Ovary (tissue), 7 donors: ENCODE measurements at regions not wholly inside any gene's neighbourhood (a gene's known extent, or its start where the extent isn't known, plus 50 kb on each side); places are given as distances from the start of the nearest gene placed in this dataset.
"Not testable (repeated sequence)": the region's sequence is repeated elsewhere in the genome, so short reads cannot be mapped to it uniquely, and the experiment has no call there.

Source experiments
- DNase-seq, 5 donors: peaks; one replicate each; pipeline ENCODE4 v3.0.0-alpha.2; 2019 to 2020
- H3K27ac ChIP-seq, 2 donors: fragments of 200-600 bp; one replicate each; pipeline versions ENCODE4 v1.5.1 to v1.8.0; 2019 to 2022
- H3K27me3 ChIP-seq: fragments of 200-600 bp; one replicate; pipeline ENCODE4 v1.8.0; 2022
- H3K36me3 ChIP-seq: fragments of 200-600 bp; sonication (generic); one replicate; pipeline ENCODE4 v1.5.1; 2019
- H3K4me1 ChIP-seq: one replicate; pipeline ENCODE4 v1.8.1; 2013; ENCODE audit warnings: mild to moderate bottlenecking, moderate library complexity; ENCODE audit not compliant: insufficient read depth
- H3K4me3 ChIP-seq: fragments of 200-600 bp; sonication (generic); one replicate; pipeline ENCODE4 v1.5.1; 2017
- H3K9me3 ChIP-seq, 2 donors: fragments of 200-600 bp in 1 of 2; sonication (generic) in 1 of 2; one replicate each; pipeline versions ENCODE4 v1.5.1 to v1.8.1; 2013 to 2019; ENCODE audit warnings: mild to moderate bottlenecking in 1 of 2, moderate library complexity in 1 of 2
- CTCF ChIP-seq, 3 donors: fragments of 450-650 bp in 2 of 3; fragments of 200-600 bp in 1 of 3; IDR thresholded peaks; one replicate each; pipeline versions ENCODE4 v1.5.1 to v1.8.0; 2016 to 2022; ENCODE audit warnings: antibody characterized with exemption in 3 of 3, mild to moderate bottlenecking in 1 of 3
- EP300 ChIP-seq: sonication (generic); formaldehyde crosslinking; IDR thresholded peaks from one replicate; pipeline ENCODE4 v1.6.1; 2017; ENCODE audit warnings: antibody characterized with exemption
- POLR2A ChIP-seq: fragments of 450-650 bp; IDR thresholded peaks from one replicate; pipeline ENCODE4 v1.6.1; 2017; ENCODE audit warnings: antibody characterized with exemption, mild to moderate bottlenecking, moderate library complexity
- WGBS, 3 donors: extraction: QIAGEN DNeasy Blood & Tissue Kit in 1 of 3; methylation state at CpG; one replicate each; pipeline versions ENCODE4 v1.1.5 to v1.1.7; 2013 to 2017; 5-methylcytosine and 5-hydroxymethylcytosine counted together
- intact Hi-C, 4 donors: fragments of 100-400 bp; cut with DNase I; formaldehyde crosslinking; loops; one replicate each; pipeline versions ENCODE4 v1.11.0 to v1.15.1; 2022 to 2023
- donor health status: DM: no; HTN: no; CAD: no; lungs with moderate emphysema.
- donor health status: DM: no; HTN: no; CAD: no.
- donor health status: Bipolar disorder and iron deficiency.
- donor health status: DM: no; HTN: no; CAD: no.
- donor health status: DM: yes; HTN: yes; CAD: no.

GRCh38 chr16:29169295-29169994 is 184.6 kb downstream of the LAT start:
- peak in 1 of 5 donors; percentile 28 for DNase-seq
- H3K27me3 ChIP-seq, intact Hi-C loops, H3K36me3 ChIP-seq, H3K9me3 ChIP-seq, H3K4me3 ChIP-seq: not testable (repeated sequence)
- Histone ChIP-seq H3K27ac (peak overlapping the region; percentile 45 to 57), H3K4me1 (peaks cover 19% of the 10 kb centered on the region)
- 40 to 49% (median 45%) methylated on average over 15 to 16 of the region's 16 CpGs for WGBS, 3 donors

GRCh38 chr16:29168515-29169259 is 183.8 kb downstream of the LAT start:
- H3K4me3 ChIP-seq, intact Hi-C loops, H3K27me3 ChIP-seq, H3K9me3 ChIP-seq, H3K36me3 ChIP-seq: not testable (repeated sequence)
- WGBS, 3 donors = 83 to 86% (median 86%) methylated on average over 13 of the region's 13 CpGs
- H3K27ac ChIP-seq = peak overlapping the region in 1 of 2 donors; percentile 57
- DNase-seq = peak in 1 of 5 donors; percentile 28
- H3K4me1 ChIP-seq = peaks cover 19% of the 10 kb centered on the region

- WGBS, 3 donors = 78 to 85% (median 81%) methylated on average over 7 to 8 of the region's 8 CpGs
- peak overlapping the region in 1 of 2 donors; percentile 76 for H3K27ac ChIP-seq
Observed at GRCh38 chr16:29164442-29165089, 179.7 kb downstream of the LAT start.

GRCh38 chr16:29160171-29160570 is 175.3 kb downstream of the LAT start:
- H3K27me3 ChIP-seq, H3K9me3 ChIP-seq, H3K36me3 ChIP-seq, H3K4me3 ChIP-seq, intact Hi-C loops: not testable (repeated sequence)
- Histone ChIP-seq H3K27ac (peak overlapping the region; percentile 37 to 95), H3K4me1 (peaks cover 31% of the 10 kb centered on the region)
- DNase-seq = peak in 2 of 5 donors; percentile 43 to 57
- 76 to 86% (median 81%) methylated on average over 25 of the region's 25 CpGs for WGBS, 3 donors

More at GRCh38 chr16:29164442-29165089, 179.7 kb downstream of the LAT start:
- H3K36me3 ChIP-seq, intact Hi-C loops, H3K4me1 ChIP-seq, DNase-seq, H3K4me3 ChIP-seq, H3K27me3 ChIP-seq, H3K9me3 ChIP-seq: not testable (repeated sequence)

- intact Hi-C loops, H3K4me3 ChIP-seq, H3K36me3 ChIP-seq, H3K27me3 ChIP-seq, H3K9me3 ChIP-seq: not testable (repeated sequence)
- DNase-seq = peak; percentile 66 to 78 (median 71)
- peak overlapping the region; percentile 93 to 95 for H3K27ac ChIP-seq
- TF ChIP-seq CTCF (IDR thresholded peaks at IDR 0.05) = peak in 1 of 3 donors; percentile 26
- WGBS, 3 donors = 8 to 19% (median 13%) methylated on average over 11 of the region's 11 CpGs
- peaks cover 36% of the 10 kb centered on the region for H3K4me1 ChIP-seq
Observed at GRCh38 chr16:29159603-29160002, 174.8 kb downstream of the LAT start.

- H3K9me3 ChIP-seq = no peaks in the 10 kb centered on the region
- no peaks in the 10 kb centered on the region for H3K27me3 ChIP-seq
- H3K4me1 ChIP-seq = peaks cover 43% of the 10 kb centered on the region
- H3K27ac ChIP-seq = peak overlapping the region; percentile 93 to 95
- DNase-seq = peak; percentile 63 to 82 (median 73)
- no peaks in the 10 kb centered on the region for H3K36me3 ChIP-seq
- intact Hi-C loops = no loop called here
- 42 to 68% (median 47%) methylated on average over 29 of the region's 29 CpGs for WGBS, 3 donors
- H3K4me3 ChIP-seq = no peak overlapping the region
- no peak for TF ChIP-seq EP300
- no peak for TF ChIP-seq POLR2A
- no peak for TF ChIP-seq CTCF (IDR thresholded peaks at IDR 0.05)
Observed at GRCh38 chr16:29158785-29159184, 173.9 kb downstream of the LAT start.

- peak overlapping the region; percentile 93 to 95 for H3K27ac ChIP-seq
- H3K4me1 ChIP-seq = peaks cover 44% of the 10 kb centered on the region
- WGBS, 3 donors = 67 to 83% (median 73%) methylated on average over 37 of the region's 37 CpGs
- peak in 3 of 5 donors; percentile 50 to 61 (median 52) for DNase-seq
- H3K9me3 ChIP-seq, H3K36me3 ChIP-seq, intact Hi-C loops, H3K27me3 ChIP-seq, H3K4me3 ChIP-seq: not testable (repeated sequence)
Observed at GRCh38 chr16:29158031-29158784, 173.4 kb downstream of the LAT start.
